ENCODE measurements at regions not wholly inside any gene's neighbourhood (a gene's known extent, or its start where the extent isn't known, plus 50 kb on each side); places are given as distances from the start of the nearest gene placed in this dataset.

DNA sequence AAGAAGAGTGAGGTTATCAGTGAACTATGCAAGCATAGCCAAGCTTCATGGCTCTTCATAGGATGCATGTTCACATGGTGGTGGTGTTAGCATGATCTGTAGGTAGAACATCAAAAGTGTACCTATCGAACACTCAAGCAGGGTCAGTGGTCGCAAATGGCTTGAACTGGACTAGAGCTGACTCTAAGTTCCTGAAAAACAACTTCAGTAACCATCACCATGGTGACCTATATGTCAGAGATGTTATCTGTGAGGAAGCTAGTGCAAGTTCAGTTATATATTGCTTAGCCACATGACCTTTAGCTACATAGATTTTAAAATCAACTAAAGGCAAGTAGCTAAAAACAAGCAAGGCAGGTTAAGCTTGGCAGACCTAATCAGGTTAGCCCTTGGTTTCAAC is 163.1 kb upstream of the AGR3 start:
- TF ChIP-seq ARNTL (CRISPR knock-in tag; IDR thresholded peaks at IDR 0.05; ENCODE audit: borderline replicate concordance, low read depth): no peak
- no peak for TF ChIP-seq TSHZ2 (CRISPR knock-in tag; IDR thresholded peaks at IDR 0.05)
- TF ChIP-seq CSRNP3 (CRISPR knock-in tag; IDR thresholded peaks at IDR 0.05): no peak

Measured in SK-N-SH treated with all-trans-retinoic acid at 6 μM for 48 hours (cell line).